Transverse colon (tissue), 4 donors: ENCODE measurements at regions not wholly inside any gene's neighbourhood (a gene's known extent, or its start where the extent isn't known, plus 50 kb on each side); places are given as distances from the start of the nearest gene placed in this dataset.

ENCODE experiments used
- DNase-seq: peaks from one replicate; pipeline ENCODE4 v3.0.0-alpha.2; 2019
- H3K27ac ChIP-seq, 4 donors: fragments of 200-600 bp; sonication (generic); 2 replicates each; pipeline ENCODE4 v1.5.1; 2016 to 2018; ENCODE audit warnings: inconsistent platforms in 4 of 4
- H3K27me3 ChIP-seq: fragments of 200-600 bp; sonication (generic); 2 replicates; pipeline ENCODE4 v1.5.1; 2017; ENCODE audit warnings: inconsistent platforms
- H3K36me3 ChIP-seq, 4 donors: fragments of 200-600 bp; sonication (generic); 2 replicates each; pipeline ENCODE4 v1.5.1; 2017 to 2019; ENCODE audit warnings: inconsistent platforms in 4 of 4
- H3K4me1 ChIP-seq, 4 donors: fragments of 200-600 bp; sonication (generic); 2 replicates each; pipeline ENCODE4 v1.5.1; 2017 to 2020; ENCODE audit warnings: inconsistent platforms in 4 of 4
- H3K4me3 ChIP-seq, 4 donors: fragments of 200-600 bp; sonication (generic); 1 replicate in 1 of 4; 2 replicates in 3 of 4; pipeline versions ENCODE4 v1.5.1 to v1.6.1; 2017 to 2019; ENCODE audit warnings: inconsistent platforms in 4 of 4
- H3K9me3 ChIP-seq, 2 donors: fragments of 200-600 bp; sonication (generic); 2 replicates each; pipeline ENCODE4 v1.5.1; 2017 to 2019; ENCODE audit warnings: inconsistent platforms in 2 of 2
- CTCF ChIP-seq, 5 experiments: fragments of 200-600 bp in 3 of 5; fragments of 450-650 bp in 2 of 5; sonication (generic) in 3 of 5; IDR thresholded peaks; 1 replicate in 2 of 5; 2 replicates in 3 of 5; pipeline ENCODE4 v1.5.1; 2016 to 2017; ENCODE audit warnings: antibody characterized with exemption in 5 of 5, inconsistent platforms in 3 of 5, mild to moderate bottlenecking in 2 of 5, moderate library complexity in 1 of 5
- EP300 ChIP-seq: sonication (generic); formaldehyde crosslinking; IDR thresholded peaks from one replicate; pipeline ENCODE4 v1.6.1; 2017; ENCODE audit warnings: antibody characterized with exemption, low read depth
- POLR2A ChIP-seq: fragments of 450-650 bp; IDR thresholded peaks from one replicate; pipeline ENCODE4 v1.6.1; 2016; ENCODE audit warnings: antibody characterized with exemption, mild to moderate bottlenecking, moderate library complexity
- POLR2AphosphoS5 ChIP-seq, 3 donors: sonication (generic); formaldehyde crosslinking; IDR thresholded peaks; one replicate each; pipeline ENCODE4 v1.6.1; 2016; ENCODE audit warnings: antibody characterized with exemption in 3 of 3
- WGBS, 2 donors: methylation state at CpG; one replicate each; pipeline ENCODE4 v1.1.5; 2018; ENCODE audit warnings: low coverage in 1 of 2; 5-methylcytosine and 5-hydroxymethylcytosine counted together
- in situ Hi-C, 4 donors: fragments of 200-750 bp; cut with MboI; loops; one replicate each; pipeline versions ENCODE4 v1.15.0 to v1.15.1; 2017; ENCODE audit warnings: low sequenced_read_pairs in 3 of 4, low pct_ligation_motif_present in 1 of 4, low pct_unique_long_range_greater_than_20kb in 1 of 4
- intact Hi-C: fragments of 100-400 bp; cut with DNase I; formaldehyde crosslinking; loops from one replicate; pipeline ENCODE4 v1.15.1; 2023; ENCODE audit warnings: low total_unique reads

- Histone ChIP-seq H3K27ac (no peak overlapping the region), H3K9me3 (no peaks in the 10 kb centered on the region), H3K36me3 (no peaks in the 10 kb centered on the region), H3K4me1 (peaks cover 0 to 14% (median 9%) of the 10 kb centered on the region in 4 donors), H3K4me3 (no peak overlapping the region), H3K27me3 (peaks cover 33% of the 10 kb centered on the region)
- in situ Hi-C loops = no loop called here
- intact Hi-C loops = no loop called here
- TF ChIP-seq CTCF (IDR thresholded peaks at IDR 0.05) (no peak), EP300 (no peak), POLR2A (no peak), POLR2AphosphoS5 (IDR thresholded peaks at IDR 0.05) (no peak)
- no peak for DNase-seq
- WGBS, 2 donors = 34% methylated on average over 7 of the region's 7 CpGs; no CpG with 5 or more reads in 1 of the 2 donors
These were observed 135.1 kb downstream of the RRAGC start for GRCh38 chr1:38724160-38725131.

GRCh38 chr1:38721816-38722215 is 137.8 kb downstream of the RRAGC start:
- whole genome bisulfite sequencing, 2 donors = 73% methylated on average over 4 of the region's 4 CpGs; no CpG with 5 or more reads in 1 of the 2 donors
- Histone ChIP-seq H3K4me3 (no peak overlapping the region), H3K36me3 (no peaks in the 10 kb centered on the region), H3K9me3 (no peaks in the 10 kb centered on the region), H3K27me3 (peaks cover 34% of the 10 kb centered on the region), H3K27ac (no peak overlapping the region), H3K4me1 (no peaks in the 10 kb centered on the region)
- in situ Hi-C loops = no loop called here
- no peak for DNase-seq
- intact Hi-C loops = no loop called here
- TF ChIP-seq POLR2A (no peak), POLR2AphosphoS5 (IDR thresholded peaks at IDR 0.05) (no peak), EP300 (no peak), CTCF (IDR thresholded peaks at IDR 0.05) (no peak)

GRCh38 chr1:38719880-38720279 is 139.7 kb downstream of the RRAGC start:
- no peak overlapping the region for H3K27ac ChIP-seq
- TF ChIP-seq POLR2A (no peak), CTCF (IDR thresholded peaks at IDR 0.05) (no peak), EP300 (no peak), POLR2AphosphoS5 (IDR thresholded peaks at IDR 0.05) (no peak)
- H3K4me3 ChIP-seq = no peak overlapping the region
- in situ Hi-C loops (no loop called here), intact Hi-C loops (no loop called here)
- no peaks in the 10 kb centered on the region for H3K4me1 ChIP-seq
- H3K36me3 ChIP-seq = no peaks in the 10 kb centered on the region
- WGBS, 2 donors = 73 to 76% methylated on average over 7 of the region's 7 CpGs
- DNase-seq = no peak
- H3K9me3 ChIP-seq = no peaks in the 10 kb centered on the region
- H3K27me3 ChIP-seq = peaks cover 31% of the 10 kb centered on the region

- Histone ChIP-seq H3K9me3 (no peaks in the 10 kb centered on the region), H3K27me3 (peaks cover 22% of the 10 kb centered on the region), H3K4me3 (no peak overlapping the region), H3K36me3 (no peaks in the 10 kb centered on the region), H3K4me1 (no peaks in the 10 kb centered on the region), H3K27ac (no peak overlapping the region)
- TF ChIP-seq POLR2A (no peak), POLR2AphosphoS5 (IDR thresholded peaks at IDR 0.05) (no peak), EP300 (no peak), CTCF (IDR thresholded peaks at IDR 0.05) (no peak)
- intact Hi-C loops (no loop called here), in situ Hi-C loops (no loop called here)
- no peak for DNase-seq
- WGBS, 2 donors = 83% methylated on average over 8 of the region's 8 CpGs; no CpG with 5 or more reads in 1 of the 2 donors
These were observed 141.5 kb downstream of the RRAGC start for GRCh38 chr1:38718031-38718430.
